ENCODE measurements at regions not wholly inside any gene's neighbourhood (a gene's known extent, or its start where the extent isn't known, plus 50 kb on each side); places are given as distances from the start of the nearest gene placed in this dataset.

- no peak for TF ChIP-seq ZNF687 (IDR thresholded peaks at IDR 0.05)
- no peak for TF ChIP-seq ZNF207 (IDR thresholded peaks at IDR 0.05; ENCODE audit: borderline replicate concordance)
- no peak for TF ChIP-seq CHD4 (IDR thresholded peaks at IDR 0.05)
- no peak for TF ChIP-seq MXI1 (IDR thresholded peaks at IDR 0.05; ENCODE audit: low read depth, low read length)
- no peak for TF ChIP-seq CEBPZ (IDR thresholded peaks at IDR 0.05; ENCODE audit: low read depth, low read length)
Measured at GRCh38 chr3:634511-634910, 437.9 kb downstream of the CHL1 start (continued).

GRCh38 chr3:635393-635792 lies 438.8 kb downstream of the CHL1 start:
- in situ Hi-C loops (cut with MboI): no loop called here
- intact Hi-C loops (cut with micrococcal nuclease; ENCODE audit: unreplicated experiment): no loop called here
- no peak for FAIRE-seq
- TF ChIP-seq PBX3 (IDR thresholded peaks at IDR 0.05; ENCODE audit: insufficient replicate concordance, low read depth, low read length): no peak
- TF ChIP-seq MTA3 (IDR thresholded peaks at IDR 0.05; ENCODE audit: borderline replicate concordance, low read length): no peak
- TF ChIP-seq E2F8 (IDR thresholded peaks at IDR 0.05; ENCODE audit: low read depth, partially characterized antibody): no peak
- no peak for TF ChIP-seq SKIL (IDR thresholded peaks at IDR 0.05; ENCODE audit: low read depth, poor library complexity, severe bottlenecking)

More at GRCh38 chr3:635393-635792, 438.8 kb downstream of the CHL1 start:
- Histone ChIP-seq H3K9me3 (replicated peaks; ENCODE audit: control insufficient read depth, insufficient read depth, low read length) (no peaks in the 10 kb centered on the region), H3K4me1 (ENCODE audit: control insufficient read depth, insufficient read depth, low read length) (no peaks in the 10 kb centered on the region), H3K27ac (ENCODE audit: control insufficient read depth, insufficient read depth) (no peak overlapping the region), H2AFZ (ENCODE audit: control insufficient read depth, low read depth, low read length) (no peak overlapping the region), H3K9ac (ENCODE audit: control insufficient read depth, insufficient read depth, low read length) (no peak overlapping the region), H3K4me2 (ENCODE audit: control insufficient read depth, insufficient read depth) (no peak overlapping the region), H3K79me2 (ENCODE audit: control insufficient read depth, insufficient read depth, low read length) (no peaks in the 10 kb centered on the region), H3K27me3 (replicated peaks in 1 of 2; ENCODE audit: control insufficient read depth in 2 of 2, insufficient read depth in 2 of 2, low read length in 1 of 2) (no peaks in the 10 kb centered on the region), H3K4me3 (no peak overlapping the region), H4K20me1 (ENCODE audit: control insufficient read depth, insufficient read depth) (no peaks in the 10 kb centered on the region), H3K36me3 (ENCODE audit: control insufficient read depth in 2 of 2, insufficient read depth in 2 of 2, low read length in 1 of 2) (no peaks in the 10 kb centered on the region)
- ChIA-PET POLR2A (no interaction called here), CTCF (interaction anchor here (1.2 kb wide), 1 partner anchor 10 kb away, joined by 3 read pairs; no protein-coding TSS in a partner anchor), RAD21 (ENCODE audit: unreplicated experiment) (interaction anchor here (1.2 kb wide), 1 partner anchor 167 kb away, joined by 3 read pairs; no protein-coding TSS in a partner anchor), SMC1A (ENCODE audit: uncharacterized antibody, unreplicated experiment) (no interaction called here)
- DNase-seq (ENCODE audit: low read depth, low spot score) (no peak), ATAC-seq (no peak)
- no TSS peak for BruUV-seq (replicated peaks)

Data from GM12878 (cell line).